ENCODE measurements at regions not wholly inside any gene's neighbourhood (a gene's known extent, or its start where the extent isn't known, plus 50 kb on each side); places are given as distances from the start of the nearest gene placed in this dataset.
A peak's percentile ranks its signal among the peaks of the same experiment; 100 is the strongest.

GRCh38 chr1:193774536-193775323, 588.3 kb upstream of the B3GALT2 start:
- 6% methylated on average over 2 of the region's 2 CpGs for whole genome bisulfite sequencing (ENCODE audit: insufficient coverage, low coverage, missing lambda C conversion rate)
- no peak for ATAC-seq
- Histone ChIP-seq H3K4me2 (ENCODE audit: insufficient read depth, low read length) (no peak overlapping the region), H3K4me1 (replicated peaks in 1 of 2; ENCODE audit: control insufficient read depth in 2 of 2, insufficient read depth in 2 of 2, low read length in 2 of 2) (no peaks in the 10 kb centered on the region), H2AFZ (ENCODE audit: low read depth, low read length) (no peak overlapping the region), H3K36me3 (ENCODE audit: control insufficient read depth, insufficient read depth, low read length) (no peaks in the 10 kb centered on the region), H4K20me1 (replicated peaks; ENCODE audit: control insufficient read depth, insufficient read depth, low read length) (no peaks in the 10 kb centered on the region), H3K4me3 (no peak overlapping the region), H3K79me2 (ENCODE audit: control insufficient read depth, insufficient read depth, low read length) (no peaks in the 10 kb centered on the region), H3K27ac (ENCODE audit: extremely low read depth, low read depth, low read length) (no peak overlapping the region), H3K27me3 (ENCODE audit: control insufficient read depth in 2 of 2, insufficient read depth in 2 of 2, low read length in 2 of 2) (no peaks in the 10 kb centered on the region), H3K9ac (ENCODE audit: insufficient read depth in 1 of 2, low read depth in 2 of 2, low read length in 2 of 2) (no peak overlapping the region), H3K9me3 (replicated peaks; ENCODE audit: control insufficient read depth, insufficient read depth, low read depth, low read length) (peaks cover 2% of the 10 kb centered on the region; the same call in 1 of the 2 replicates), H3K9me1 (ENCODE audit: control insufficient read depth, insufficient read depth, low read length) (no peaks in the 10 kb centered on the region)
- in situ Hi-C loops (cut with MboI) = no loop called here
- no peak for FAIRE-seq
- no TSS peak for BruUV-seq (replicated peaks)
- POLR2A ChIA-PET = no interaction called here
- DNase-seq (ENCODE audit: extremely low read depth in 1 of 4, low spot score in 3 of 4) = no peak
- intact Hi-C loops (cut with micrococcal nuclease) = loop anchor here (10.0 kb wide), 1 partner anchor 330 kb away; no protein-coding TSS in a partner anchor
- CTCF ChIA-PET (ENCODE audit: low intra/inter-chr PET ratio) = no interaction called here
- TF ChIP-seq NFYB (IDR thresholded peaks at IDR 0.05; ENCODE audit: extremely low read depth, insufficient read length) = no peak
- TF ChIP-seq CHD7 (IDR thresholded peaks at IDR 0.05; ENCODE audit: low read depth, low read length) = no peak
- peak; percentile 74 for TF ChIP-seq ATF3 (IDR thresholded peaks at IDR 0.05)
- no peak for TF ChIP-seq ATF3 (CRISPR knock-in tag; conservative IDR thresholded peaks at IDR 0.05)
- no peak for TF ChIP-seq NFIC (IDR thresholded peaks at IDR 0.05)
- TF ChIP-seq SMC3 (conservative IDR thresholded peaks at IDR 0.05; ENCODE audit: insufficient read depth, low read depth, low read length) = no peak
- peak; percentile 62; the same call in 1 of the 2 replicates for TF ChIP-seq ZNF431 (CRISPR knock-in tag; IDR thresholded peaks at IDR 0.05)
- no peak for TF ChIP-seq KAT2B (IDR thresholded peaks at IDR 0.05; ENCODE audit: low read depth, low read length)
- TF ChIP-seq ZBED1 (IDR thresholded peaks at IDR 0.05) = no peak
- no peak for TF ChIP-seq PHF21A (IDR thresholded peaks at IDR 0.05; ENCODE audit: borderline replicate concordance, low read depth)

All from K562 (cell line).